Keratinocyte (primary cell): ENCODE measurements at regions not wholly inside any gene's neighbourhood (a gene's known extent, or its start where the extent isn't known, plus 50 kb on each side); places are given as distances from the start of the nearest gene placed in this dataset.

ENCODE experiments used
- DNase-seq: peaks from one replicate; pipeline ENCODE4 v3.0.0-alpha.2; 2011; ENCODE audit warnings: low read depth, missing footprints, low spot score
- FAIRE-seq: peaks from 2 replicates; lab custom pipeline; 2011; peaks lifted over from hg19 to GRCh38; lab: Jason Lieb, UNC
- H2AFZ ChIP-seq: 2 replicates; pipeline ENCODE4 v1.6.0; 2012; ENCODE audit warnings: low read length, control low read depth, inconsistent platforms; ENCODE audit not compliant: control insufficient read depth
- H3K27ac ChIP-seq: 2 replicates; pipeline ENCODE4 v1.5.1; 2011; ENCODE audit warnings: low read length; ENCODE audit not compliant: control insufficient read depth, insufficient read depth
- H3K27me3 ChIP-seq: 3 replicates; pipeline ENCODE4 v1.6.0; 2011; ENCODE audit warnings: low read length; ENCODE audit not compliant: control insufficient read depth, insufficient read depth; ENCODE audit errors: extremely low read depth
- H3K36me3 ChIP-seq, 2 experiments: 2 replicates in 1 of 2; 3 replicates in 1 of 2; pipeline ENCODE4 v1.5.1; 2011; ENCODE audit warnings: low read length in 2 of 2, mild to moderate bottlenecking in 1 of 2; ENCODE audit not compliant: control insufficient read depth in 2 of 2, insufficient read depth in 2 of 2; ENCODE audit errors: extremely low read depth in 1 of 2
- H3K4me1 ChIP-seq: 3 replicates; pipeline ENCODE4 v1.5.1; 2011; ENCODE audit warnings: low read length; ENCODE audit not compliant: control insufficient read depth, insufficient read depth; ENCODE audit errors: extremely low read depth
- H3K4me2 ChIP-seq: 3 replicates; pipeline ENCODE4 v1.6.0; 2011; ENCODE audit warnings: low read depth, low read length; ENCODE audit not compliant: control insufficient read depth, insufficient read depth; ENCODE audit errors: extremely low read depth
- H3K4me3 ChIP-seq, 3 experiments: fragments of 200-600 bp in 1 of 3; sonication (generic) in 1 of 3; 2 replicates in 2 of 3; 3 replicates in 1 of 3; pipeline ENCODE4 v1.5.1; 2011 to 2016; ENCODE audit warnings: low read length in 3 of 3, mild to moderate bottlenecking in 3 of 3, control low read depth in 2 of 3, inconsistent platforms in 1 of 3, low read depth in 1 of 3, mixed read lengths in 1 of 3, mixed run types in 1 of 3, moderate library complexity in 1 of 3; ENCODE audit not compliant: control insufficient read depth in 2 of 3, insufficient read depth in 2 of 3; ENCODE audit errors: extremely low read depth in 1 of 3
- H3K79me2 ChIP-seq: 2 replicates; pipeline ENCODE4 v1.6.0; 2012; ENCODE audit warnings: low read length; ENCODE audit not compliant: control insufficient read depth, insufficient read depth
- H3K9ac ChIP-seq: 3 replicates; pipeline ENCODE4 v1.6.0; 2011; ENCODE audit warnings: low read length; ENCODE audit not compliant: control insufficient read depth, insufficient read depth; ENCODE audit errors: extremely low read depth
- H3K9me1 ChIP-seq: 3 replicates; pipeline ENCODE4 v1.6.0; 2011; ENCODE audit warnings: low read length; ENCODE audit not compliant: control insufficient read depth, insufficient read depth; ENCODE audit errors: extremely low read depth
- H3K9me3 ChIP-seq: 2 replicates; pipeline ENCODE4 v1.5.1; 2012; ENCODE audit warnings: low read depth, low read length; ENCODE audit not compliant: control insufficient read depth
- H4K20me1 ChIP-seq: 3 replicates; pipeline ENCODE4 v1.6.0; 2011; ENCODE audit warnings: low read length; ENCODE audit not compliant: control insufficient read depth, insufficient read depth; ENCODE audit errors: extremely low read depth
- CTCF ChIP-seq, 3 experiments: IDR thresholded peaks in 1 of 3; conservative IDR thresholded peaks in 1 of 3; optimal IDR thresholded peaks in 1 of 3; 2 replicates in 2 of 3; 3 replicates in 1 of 3; pipeline versions ENCODE3 to v1.5.1; 2011; ENCODE audit warnings: low read length in 3 of 3, mild to moderate bottlenecking in 3 of 3, moderate library complexity in 2 of 3, control low read depth in 1 of 3, inconsistent platforms in 1 of 3; ENCODE audit not compliant: insufficient read depth in 2 of 3; ENCODE audit errors: extremely low read depth in 1 of 3
- EZH2 ChIP-seq: IDR thresholded peaks from one replicate; pipeline ENCODE4 v1.6.1; 2012; ENCODE audit warnings: inconsistent platforms, mild to moderate bottlenecking, low read length, moderate library complexity
- dilution Hi-C: fragments of 300-500 bp; cut with MboI; formaldehyde crosslinking; loops from one replicate; pipeline ENCODE4 v1.7.0; 2020; ENCODE audit warnings: low sequenced_read_pairs; ENCODE audit not compliant: extremely low pct_ligation_motif_present

- no peak for FAIRE-seq
- no peaks in the 10 kb centered on the region for H3K27me3 ChIP-seq
- no peaks in the 10 kb centered on the region for H3K4me1 ChIP-seq
- H4K20me1 ChIP-seq = no peaks in the 10 kb centered on the region
- no peaks in the 10 kb centered on the region for H3K79me2 ChIP-seq
- H3K4me2 ChIP-seq = no peak overlapping the region
- no peak for DNase-seq
- H3K36me3 ChIP-seq = no peaks in the 10 kb centered on the region
- TF ChIP-seq CTCF (optimal IDR thresholded peaks at IDR 0.05 in 1 of 3, IDR thresholded peaks at IDR 0.05 in 1 of 3, conservative IDR thresholded peaks at IDR 0.05 in 1 of 3; ENCODE audit: extremely low read depth in 1 of 3, insufficient read depth in 2 of 3, low read length in 3 of 3) = peak in 1 of 3 experiments; percentile 37
- TF ChIP-seq EZH2 = no peak
- no peak overlapping the region for H3K4me3 ChIP-seq
- H3K9me1 ChIP-seq = no peaks in the 10 kb centered on the region
- no peak overlapping the region for H3K9ac ChIP-seq
- H2AFZ ChIP-seq = no peak overlapping the region
- H3K9me3 ChIP-seq = no peaks in the 10 kb centered on the region
- dilution Hi-C loops = no loop called here
- H3K27ac ChIP-seq = no peak overlapping the region
These were observed 366.8 kb upstream of the ZNF385D start for GRCh38 chr3:22117751-22118346.

- H3K27me3 ChIP-seq = no peaks in the 10 kb centered on the region
- H3K9ac ChIP-seq = no peak overlapping the region
- no peak overlapping the region for H3K4me3 ChIP-seq
- H3K4me1 ChIP-seq = no peaks in the 10 kb centered on the region
- FAIRE-seq (no peak), DNase-seq (no peak)
- no peak overlapping the region for H3K4me2 ChIP-seq
- H3K9me3 ChIP-seq = no peaks in the 10 kb centered on the region
- no peak for TF ChIP-seq EZH2
- no peak for TF ChIP-seq CTCF (optimal IDR thresholded peaks at IDR 0.05 in 1 of 3, IDR thresholded peaks at IDR 0.05 in 1 of 3, conservative IDR thresholded peaks at IDR 0.05 in 1 of 3; ENCODE audit: extremely low read depth in 1 of 3, insufficient read depth in 2 of 3, low read length in 3 of 3)
- no peaks in the 10 kb centered on the region for H4K20me1 ChIP-seq
- no peak overlapping the region for H2AFZ ChIP-seq
- no peaks in the 10 kb centered on the region for H3K79me2 ChIP-seq
- dilution Hi-C loops = no loop called here
- no peak overlapping the region for H3K27ac ChIP-seq
- H3K36me3 ChIP-seq = no peaks in the 10 kb centered on the region
- H3K9me1 ChIP-seq = no peaks in the 10 kb centered on the region
These were observed 367.5 kb upstream of the ZNF385D start for GRCh38 chr3:22118542-22118941.
